WERI-Rb-1 (cell line): ENCODE measurements at regions not wholly inside any gene's neighbourhood (a gene's known extent, or its start where the extent isn't known, plus 50 kb on each side); places are given as distances from the start of the nearest gene placed in this dataset.

Experiments used
- DNase-seq: peaks from one replicate; pipeline ENCODE4 v3.0.0-alpha.2; 2020
- H3K27ac ChIP-seq: fragments of 250-450 bp; sonication (Bioruptor Pico); 2 replicates; pipeline ENCODE4 v1.5.1; 2020; ENCODE audit warnings: mild to moderate bottlenecking, moderate library complexity
- H3K27me3 ChIP-seq: fragments of 250-450 bp; sonication (Bioruptor Pico); 2 replicates; pipeline ENCODE4 v1.5.1; 2021; ENCODE audit warnings: mild to moderate bottlenecking, low read depth, moderate library complexity; ENCODE audit not compliant: insufficient read depth, severe bottlenecking
- H3K36me3 ChIP-seq: fragments of 250-450 bp; sonication (Bioruptor Pico); 2 replicates; pipeline ENCODE4 v1.5.1; 2020; ENCODE audit warnings: mild to moderate bottlenecking, moderate library complexity
- H3K4me3 ChIP-seq: 2 replicates; pipeline ENCODE4 v1.5.1; 2011; ENCODE audit warnings: low read depth, mild to moderate bottlenecking, control low read depth, low read length
- H3K9me3 ChIP-seq: fragments of 250-450 bp; sonication (Bioruptor Pico); 2 replicates; pipeline ENCODE4 v1.5.1; 2021; ENCODE audit warnings: mild to moderate bottlenecking, moderate library complexity; ENCODE audit not compliant: severe bottlenecking
- TF ChIP-seq, protein P1 (sequence below): IDR thresholded peaks from 2 replicates; pipeline ENCODE4 v1.5.1; 2011; ENCODE audit warnings: low read depth, mild to moderate bottlenecking, control low read depth, inconsistent platforms, low read length

DNA sequence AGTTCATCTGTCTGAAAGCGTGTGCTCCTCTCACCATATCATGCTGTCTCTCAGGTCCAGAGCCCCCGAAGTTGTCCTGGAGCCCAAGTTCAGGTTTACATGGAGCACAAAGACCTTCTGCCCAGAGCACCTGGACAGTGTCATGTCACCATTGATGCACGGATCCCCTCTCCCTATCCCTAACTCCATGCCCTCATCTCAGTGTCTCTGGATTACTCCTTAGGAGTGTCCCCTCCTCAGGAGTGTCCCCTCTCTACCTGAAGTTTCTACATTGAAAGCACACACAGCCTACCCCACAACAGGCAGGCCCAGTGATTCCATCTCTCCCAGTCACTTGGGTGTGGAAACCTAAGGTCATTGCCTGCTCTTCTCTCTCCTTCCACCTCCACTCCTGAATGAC, 144.1 kb upstream of the NCKAP5 start:
- H3K36me3 ChIP-seq: no peaks in the 10 kb centered on the region
- H3K4me3 ChIP-seq: no peak overlapping the region
- peaks cover 8% of the 10 kb centered on the region for H3K9me3 ChIP-seq
- TF ChIP-seq, protein P1, sequence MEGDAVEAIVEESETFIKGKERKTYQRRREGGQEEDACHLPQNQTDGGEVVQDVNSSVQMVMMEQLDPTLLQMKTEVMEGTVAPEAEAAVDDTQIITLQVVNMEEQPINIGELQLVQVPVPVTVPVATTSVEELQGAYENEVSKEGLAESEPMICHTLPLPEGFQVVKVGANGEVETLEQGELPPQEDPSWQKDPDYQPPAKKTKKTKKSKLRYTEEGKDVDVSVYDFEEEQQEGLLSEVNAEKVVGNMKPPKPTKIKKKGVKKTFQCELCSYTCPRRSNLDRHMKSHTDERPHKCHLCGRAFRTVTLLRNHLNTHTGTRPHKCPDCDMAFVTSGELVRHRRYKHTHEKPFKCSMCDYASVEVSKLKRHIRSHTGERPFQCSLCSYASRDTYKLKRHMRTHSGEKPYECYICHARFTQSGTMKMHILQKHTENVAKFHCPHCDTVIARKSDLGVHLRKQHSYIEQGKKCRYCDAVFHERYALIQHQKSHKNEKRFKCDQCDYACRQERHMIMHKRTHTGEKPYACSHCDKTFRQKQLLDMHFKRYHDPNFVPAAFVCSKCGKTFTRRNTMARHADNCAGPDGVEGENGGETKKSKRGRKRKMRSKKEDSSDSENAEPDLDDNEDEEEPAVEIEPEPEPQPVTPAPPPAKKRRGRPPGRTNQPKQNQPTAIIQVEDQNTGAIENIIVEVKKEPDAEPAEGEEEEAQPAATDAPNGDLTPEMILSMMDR: no peak
- no peak overlapping the region for H3K27ac ChIP-seq
- H3K27me3 ChIP-seq: no peaks in the 10 kb centered on the region
- no peak for DNase-seq

DNA sequence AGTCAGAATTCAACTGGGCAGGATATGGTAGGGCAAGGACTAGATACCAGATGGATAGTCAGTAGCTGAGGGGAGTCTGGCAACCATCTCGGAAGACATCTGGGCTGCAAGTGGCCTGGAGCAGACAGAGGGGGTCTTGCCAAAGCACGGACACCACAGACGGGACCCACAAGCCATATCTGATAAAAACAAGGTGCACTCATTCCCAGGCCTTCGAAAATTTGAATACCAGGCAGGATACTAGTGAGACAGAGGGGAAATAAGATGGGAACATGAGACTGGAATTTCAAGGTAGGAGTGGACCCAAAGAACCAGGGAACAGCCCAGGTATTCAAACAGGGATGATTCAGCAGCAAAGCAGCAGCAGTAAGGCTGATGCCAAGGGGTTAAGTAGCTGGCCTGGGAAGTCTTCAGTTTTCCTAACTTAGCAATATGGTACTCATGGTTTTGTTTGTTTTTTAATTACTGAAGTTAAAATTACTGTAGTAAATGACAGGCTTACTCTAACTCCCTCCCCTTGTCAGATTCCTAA, 144.9 kb upstream of the NCKAP5 start:
- TF ChIP-seq, protein P1: no peak
- Histone ChIP-seq H3K36me3 (no peaks in the 10 kb centered on the region), H3K4me3 (no peak overlapping the region), H3K27me3 (no peaks in the 10 kb centered on the region), H3K27ac (no peak overlapping the region), H3K9me3 (peaks cover 4% of the 10 kb centered on the region)
- no peak for DNase-seq

DNA sequence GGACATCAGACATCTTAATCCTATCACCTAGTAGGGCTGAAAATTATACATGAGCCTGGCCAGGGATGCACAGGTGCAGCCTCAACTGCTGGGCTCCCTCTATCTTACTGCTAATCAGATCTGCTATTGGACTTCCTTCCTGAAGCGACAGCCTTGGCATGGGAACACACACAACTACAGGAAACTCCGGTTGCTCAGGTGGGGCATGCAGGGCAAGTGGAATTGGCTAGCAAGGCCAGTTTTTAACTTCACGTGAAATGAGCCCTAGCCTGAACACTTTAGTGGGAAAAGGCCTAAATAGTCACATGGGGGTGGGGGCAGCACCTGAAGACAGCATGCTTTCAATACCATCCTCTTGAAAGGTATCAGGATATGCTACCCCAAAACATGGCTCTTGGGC, 147.9 kb upstream of the NCKAP5 start:
- TF ChIP-seq, protein P1: no peak
- DNase-seq: no peak
- Histone ChIP-seq H3K27ac (no peak overlapping the region), H3K27me3 (no peaks in the 10 kb centered on the region), H3K9me3 (no peaks in the 10 kb centered on the region), H3K36me3 (no peaks in the 10 kb centered on the region), H3K4me3 (no peak overlapping the region)

DNA sequence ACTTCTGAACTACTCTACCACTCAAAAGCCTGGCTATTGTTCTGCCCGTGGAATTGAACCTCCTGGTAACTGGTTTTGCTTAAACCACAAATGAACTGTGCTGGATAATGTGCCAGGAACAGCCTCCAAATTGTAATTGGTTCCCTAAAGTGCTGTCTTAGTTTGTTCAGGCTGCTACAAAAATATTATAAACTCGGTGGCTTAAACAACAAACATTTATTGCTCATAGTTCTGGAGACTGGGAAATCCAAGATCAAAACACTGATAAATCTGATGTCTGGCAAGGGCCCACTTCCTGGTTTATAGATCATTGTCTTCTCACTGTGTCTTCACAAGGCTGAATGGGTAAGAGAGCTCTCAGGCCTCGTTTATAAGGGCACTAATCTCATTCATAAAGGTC, 149.2 kb upstream of the NCKAP5 start:
- H3K9me3 ChIP-seq: no peaks in the 10 kb centered on the region
- no peak overlapping the region for H3K27ac ChIP-seq
- no peaks in the 10 kb centered on the region for H3K27me3 ChIP-seq
- no peaks in the 10 kb centered on the region for H3K36me3 ChIP-seq
- H3K4me3 ChIP-seq: no peak overlapping the region
- TF ChIP-seq, protein P1: no peak
- DNase-seq: no peak

DNA sequence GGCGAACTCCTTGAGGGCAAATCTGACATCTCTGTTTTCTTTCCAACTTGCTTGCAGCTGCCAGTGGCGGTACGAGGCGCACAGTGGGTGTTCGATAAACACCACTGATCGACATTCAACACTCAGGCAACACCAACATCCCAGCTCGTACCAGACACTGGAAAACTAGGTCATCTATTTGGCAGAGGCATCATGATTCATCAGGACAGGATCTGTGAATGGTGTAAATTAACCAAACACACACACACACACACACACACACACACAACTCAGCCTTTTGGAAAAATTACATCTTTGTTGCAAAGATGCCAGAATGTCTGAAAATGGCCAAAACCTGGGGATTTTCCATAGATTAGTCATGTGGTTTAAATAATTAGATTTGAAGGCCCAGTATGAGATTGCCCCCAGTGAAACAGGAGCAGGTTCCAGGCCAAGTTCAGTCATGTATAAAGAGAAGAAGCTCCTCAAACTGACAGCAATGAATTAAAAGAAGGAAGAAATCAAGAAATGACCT, 150.5 kb upstream of the NCKAP5 start:
- Histone ChIP-seq H3K36me3 (no peaks in the 10 kb centered on the region), H3K27ac (no peak overlapping the region), H3K4me3 (no peak overlapping the region), H3K27me3 (no peaks in the 10 kb centered on the region), H3K9me3 (no peaks in the 10 kb centered on the region)
- DNase-seq: no peak
- TF ChIP-seq, protein P1: no peak

DNA sequence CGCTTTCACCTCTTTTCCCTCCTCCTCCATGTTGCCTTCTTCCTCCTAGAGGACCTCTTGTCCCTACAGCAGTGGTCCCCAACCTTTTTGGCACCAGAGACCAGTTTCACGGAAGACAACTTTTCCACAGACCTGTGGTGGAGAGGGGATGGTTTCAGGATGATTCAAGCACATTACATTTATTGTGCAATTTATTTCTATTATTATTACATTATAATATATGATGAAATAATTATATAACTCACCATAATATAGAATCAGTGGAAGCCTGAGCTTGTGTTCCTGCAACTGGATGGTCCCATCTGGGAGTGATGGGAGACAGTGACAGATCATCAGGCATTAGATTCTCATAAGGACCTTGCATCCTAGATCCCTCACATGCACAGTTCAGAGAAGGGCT, 152.2 kb upstream of the NCKAP5 start:
- Histone ChIP-seq H3K4me3 (no peak overlapping the region), H3K27me3 (no peaks in the 10 kb centered on the region), H3K36me3 (no peaks in the 10 kb centered on the region), H3K9me3 (no peaks in the 10 kb centered on the region), H3K27ac (no peak overlapping the region)
- TF ChIP-seq, protein P1: no peak
- DNase-seq: no peak
